ENCODE measurements at regions not wholly inside any gene's neighbourhood (a gene's known extent, or its start where the extent isn't known, plus 50 kb on each side); places are given as distances from the start of the nearest gene placed in this dataset.

- no peak for DNase-seq (ENCODE audit: low read depth)
Measured at GRCh38 chr1:108082738-108083562, 117.2 kb downstream of the SLC25A24 start.

GRCh38 chr1:108082001-108082400 lies 117.0 kb upstream of the VAV3 start:
- no peak for DNase-seq (ENCODE audit: low read depth)

- DNase-seq (ENCODE audit: low read depth), result no peak
Measured at GRCh38 chr1:108080448-108080847, 115.5 kb upstream of the VAV3 start.

- no peak for DNase-seq (ENCODE audit: low read depth)
Measured at GRCh38 chr1:108079440-108080025, 114.6 kb upstream of the VAV3 start.

- no peak for DNase-seq (ENCODE audit: low read depth)
Measured at GRCh38 chr1:108077991-108078390, 113.0 kb upstream of the VAV3 start.

- DNase-seq (ENCODE audit: low read depth), result no peak
Measured at GRCh38 chr1:108075055-108075454, 110.1 kb upstream of the VAV3 start.

GRCh38 chr1:108072776-108073175 lies 107.8 kb upstream of the VAV3 start:
- DNase-seq (ENCODE audit: low read depth), result no peak

GRCh38 chr1:108072212-108072611 lies 107.2 kb upstream of the VAV3 start:
- no peak for DNase-seq (ENCODE audit: low read depth)

- DNase-seq (ENCODE audit: low read depth), result peak; percentile 60
Measured at GRCh38 chr1:108071601-108072000, 106.6 kb upstream of the VAV3 start.

- DNase-seq (ENCODE audit: low read depth), result no peak
Measured at GRCh38 chr1:108070662-108071061, 105.7 kb upstream of the VAV3 start.

- DNase-seq (ENCODE audit: low read depth), result no peak
Measured at GRCh38 chr1:108067884-108068540, 103.0 kb upstream of the VAV3 start.

GRCh38 chr1:108066808-108067207 lies 101.8 kb upstream of the VAV3 start:
- DNase-seq (ENCODE audit: low read depth), result no peak

GRCh38 chr1:108064255-108064654 lies 99.3 kb upstream of the VAV3 start:
- DNase-seq (ENCODE audit: low read depth), result no peak

- peak; percentile 18 for DNase-seq (ENCODE audit: low read depth)
Measured at GRCh38 chr1:108063703-108064102, 98.7 kb upstream of the VAV3 start.

GRCh38 chr1:108059945-108060344 lies 95.0 kb upstream of the VAV3 start:
- no peak for DNase-seq (ENCODE audit: low read depth)

GRCh38 chr1:108057541-108057940 lies 92.6 kb upstream of the VAV3 start:
- DNase-seq (ENCODE audit: low read depth), result peak; percentile 84

GRCh38 chr1:108056436-108056990 lies 91.5 kb upstream of the VAV3 start:
- DNase-seq (ENCODE audit: low read depth), result no peak

GRCh38 chr1:108055387-108055786 lies 90.4 kb upstream of the VAV3 start:
- no peak for DNase-seq (ENCODE audit: low read depth)

GRCh38 chr1:108054396-108054795 lies 89.4 kb upstream of the VAV3 start:
- DNase-seq (ENCODE audit: low read depth), result no peak

GRCh38 chr1:108053270-108054013 lies 88.5 kb upstream of the VAV3 start:
- DNase-seq (ENCODE audit: low read depth), result peak; percentile 82

GRCh38 chr1:108051631-108052377 lies 86.8 kb upstream of the VAV3 start:
- DNase-seq (ENCODE audit: low read depth), result no peak
